Muscle layer of duodenum (tissue), 2 donors: ENCODE measurements at regions not wholly inside any gene's neighbourhood (a gene's known extent, or its start where the extent isn't known, plus 50 kb on each side); places are given as distances from the start of the nearest gene placed in this dataset.

Source experiments
- H3K27ac ChIP-seq: one replicate; pipeline ENCODE4 v1.7.0; 2013; ENCODE audit warnings: mild to moderate bottlenecking, low read length
- H3K27me3 ChIP-seq: one replicate; pipeline ENCODE4 v1.7.0; 2013; ENCODE audit warnings: low read depth, mild to moderate bottlenecking, control low read depth, low read length
- H3K36me3 ChIP-seq, 2 donors: one replicate each; pipeline ENCODE4 v1.7.0; 2013; ENCODE audit warnings: low read length in 2 of 2, control low read depth in 1 of 2, mild to moderate bottlenecking in 1 of 2; ENCODE audit not compliant: insufficient read depth in 2 of 2, control insufficient read depth in 1 of 2
- H3K4me1 ChIP-seq, 2 donors: one replicate each; pipeline ENCODE4 v1.7.0; 2013; ENCODE audit warnings: low read length in 2 of 2, mild to moderate bottlenecking in 2 of 2, control low read depth in 1 of 2, moderate library complexity in 1 of 2; ENCODE audit not compliant: insufficient read depth in 2 of 2, control insufficient read depth in 1 of 2
- H3K4me3 ChIP-seq, 2 donors: one replicate each; pipeline ENCODE4 v1.7.0; 2013; ENCODE audit warnings: low read length in 2 of 2, low read depth in 1 of 2, mild to moderate bottlenecking in 1 of 2
- H3K9me3 ChIP-seq, 2 donors: one replicate each; pipeline ENCODE4 v1.7.0; 2013; ENCODE audit warnings: low read length in 2 of 2, control low read depth in 1 of 2, mild to moderate bottlenecking in 1 of 2; ENCODE audit not compliant: control insufficient read depth in 1 of 2
- donor health status: healthy.

GRCh38 chr4:164503874-164504273, 250.1 kb upstream of the SMIM31 start:
- no peak overlapping the region for H3K4me3 ChIP-seq
- H3K9me3 ChIP-seq = no peaks in the 10 kb centered on the region
- H3K4me1 ChIP-seq = no peaks in the 10 kb centered on the region
- H3K27me3 ChIP-seq = no peaks in the 10 kb centered on the region
- no peaks in the 10 kb centered on the region for H3K36me3 ChIP-seq
- H3K27ac ChIP-seq = no peak overlapping the region

DNA sequence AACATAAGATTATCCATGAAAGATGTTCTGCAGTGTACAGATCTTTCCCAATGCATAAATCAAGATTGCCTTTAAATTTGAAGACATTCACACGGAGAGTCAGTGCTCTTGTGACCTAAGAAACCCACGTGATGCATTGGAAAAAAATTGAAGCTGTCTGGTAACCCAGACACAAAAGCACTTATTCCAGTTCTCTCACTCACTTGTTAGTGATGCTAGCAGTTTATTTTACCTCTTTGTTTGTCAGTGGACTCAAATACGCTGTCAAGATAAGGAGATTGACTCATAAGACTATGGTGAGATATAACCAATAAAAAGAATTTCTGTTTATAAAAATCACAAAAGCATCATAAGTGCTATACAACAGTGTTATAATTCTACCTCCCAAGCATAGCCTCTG, 245.8 kb upstream of the SMIM31 start:
- Histone ChIP-seq H3K4me1 (no peaks in the 10 kb centered on the region), H3K27ac (no peak overlapping the region), H3K4me3 (no peak overlapping the region), H3K9me3 (no peaks in the 10 kb centered on the region), H3K36me3 (no peaks in the 10 kb centered on the region), H3K27me3 (no peaks in the 10 kb centered on the region)

DNA sequence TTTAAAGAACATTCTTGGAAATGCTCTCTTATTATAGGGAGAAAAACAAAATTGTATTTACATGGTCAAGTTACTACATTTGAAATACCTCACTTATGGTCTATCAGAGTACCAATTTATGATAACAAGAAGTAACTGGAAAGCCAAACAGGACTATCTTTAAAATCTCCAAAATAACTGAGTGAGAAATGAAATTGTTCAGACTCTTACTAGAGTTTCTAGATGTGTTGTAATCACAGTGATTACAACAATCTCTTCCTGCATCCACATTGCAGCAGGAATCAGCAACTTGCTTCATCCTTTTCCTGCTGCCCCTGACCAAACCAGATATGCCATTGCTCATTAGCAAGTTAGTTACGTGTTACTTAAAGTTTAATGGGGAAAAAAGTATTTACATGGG, 245.2 kb upstream of the SMIM31 start:
- no peaks in the 10 kb centered on the region for H3K9me3 ChIP-seq
- H3K27me3 ChIP-seq = no peaks in the 10 kb centered on the region
- H3K27ac ChIP-seq = no peak overlapping the region
- H3K4me3 ChIP-seq = no peak overlapping the region
- no peaks in the 10 kb centered on the region for H3K36me3 ChIP-seq
- H3K4me1 ChIP-seq = no peaks in the 10 kb centered on the region

- no peaks in the 10 kb centered on the region for H3K9me3 ChIP-seq
- no peak overlapping the region for H3K4me3 ChIP-seq
- H3K36me3 ChIP-seq = no peaks in the 10 kb centered on the region
- no peak overlapping the region for H3K27ac ChIP-seq
- no peaks in the 10 kb centered on the region for H3K27me3 ChIP-seq
- H3K4me1 ChIP-seq = no peaks in the 10 kb centered on the region
Measured at GRCh38 chr4:164509951-164510350, 244.0 kb upstream of the SMIM31 start.

- Histone ChIP-seq H3K4me1 (no peaks in the 10 kb centered on the region), H3K27me3 (no peaks in the 10 kb centered on the region), H3K9me3 (no peaks in the 10 kb centered on the region), H3K27ac (no peak overlapping the region), H3K4me3 (no peak overlapping the region), H3K36me3 (no peaks in the 10 kb centered on the region)
Measured at GRCh38 chr4:164512124-164512523, 241.8 kb upstream of the SMIM31 start.

DNA sequence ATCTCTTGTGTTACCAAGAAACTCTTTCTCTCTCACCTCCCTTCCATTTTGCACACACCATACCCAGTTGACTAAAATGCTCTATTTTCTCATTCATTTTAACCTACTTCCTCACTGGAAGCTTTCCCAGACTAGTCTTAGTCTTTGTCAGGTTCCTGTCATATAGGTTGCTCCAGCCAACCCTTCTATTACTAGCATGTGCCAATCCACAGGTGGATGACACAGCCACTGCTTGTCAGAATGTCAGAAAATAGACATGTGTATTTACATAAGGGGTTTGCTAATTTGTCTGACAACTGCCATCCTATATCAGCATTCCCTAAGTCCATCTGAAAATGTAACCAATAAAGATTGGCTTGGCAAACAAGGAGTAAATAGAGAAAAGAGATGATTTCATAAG, 239.2 kb upstream of the SMIM31 start:
- Histone ChIP-seq H3K27me3 (no peaks in the 10 kb centered on the region), H3K4me3 (no peak overlapping the region), H3K36me3 (no peaks in the 10 kb centered on the region), H3K27ac (no peak overlapping the region), H3K9me3 (peaks cover 0 to 2% of the 10 kb centered on the region in 2 donors), H3K4me1 (no peaks in the 10 kb centered on the region)

DNA sequence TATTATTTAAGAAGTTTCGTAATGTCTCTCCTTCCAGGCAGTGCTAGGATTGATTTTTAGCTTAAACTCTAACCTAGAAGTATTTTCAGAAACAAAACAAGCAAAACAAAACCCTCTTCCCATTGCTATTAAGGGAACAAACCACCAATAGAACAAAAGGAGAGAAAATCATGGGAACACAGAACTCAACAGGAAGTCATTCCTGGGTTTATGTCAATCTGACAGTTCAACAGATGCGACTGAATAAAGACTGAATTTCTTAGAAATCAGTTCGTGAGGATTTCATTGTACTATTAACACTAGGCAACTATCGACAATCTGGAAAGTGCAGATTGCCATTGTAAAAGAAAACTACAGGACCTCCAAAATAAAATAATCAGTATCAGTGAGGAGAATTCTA, 229.1 kb upstream of the SMIM31 start:
- peaks cover 0 to 9% of the 10 kb centered on the region in 2 donors for H3K9me3 ChIP-seq
- H3K4me3 ChIP-seq = no peak overlapping the region
- no peaks in the 10 kb centered on the region for H3K36me3 ChIP-seq
- H3K4me1 ChIP-seq = no peaks in the 10 kb centered on the region
- no peaks in the 10 kb centered on the region for H3K27me3 ChIP-seq
- H3K27ac ChIP-seq = no peak overlapping the region

- Histone ChIP-seq H3K9me3 (peaks cover 0 to 3% of the 10 kb centered on the region in 2 donors), H3K4me3 (no peak overlapping the region), H3K27ac (no peak overlapping the region), H3K4me1 (no peaks in the 10 kb centered on the region), H3K36me3 (no peaks in the 10 kb centered on the region), H3K27me3 (no peaks in the 10 kb centered on the region)
Measured at GRCh38 chr4:164526933-164527583, 226.9 kb upstream of the SMIM31 start.

GRCh38 chr4:164529058-164529457, 224.9 kb upstream of the SMIM31 start:
- Histone ChIP-seq H3K27me3 (no peaks in the 10 kb centered on the region), H3K36me3 (no peaks in the 10 kb centered on the region), H3K4me3 (no peak overlapping the region)

GRCh38 chr4:164529486-164529885, 224.4 kb upstream of the SMIM31 start:
- H3K9me3 ChIP-seq = peaks cover 0 to 3% of the 10 kb centered on the region in 2 donors
- H3K27ac ChIP-seq = no peak overlapping the region
- no peaks in the 10 kb centered on the region for H3K36me3 ChIP-seq
- H3K4me3 ChIP-seq = no peak overlapping the region
- no peaks in the 10 kb centered on the region for H3K4me1 ChIP-seq
- no peaks in the 10 kb centered on the region for H3K27me3 ChIP-seq

More at GRCh38 chr4:164529058-164529457, 224.9 kb upstream of the SMIM31 start:
- Histone ChIP-seq H3K27ac (no peak overlapping the region), H3K4me1 (no peaks in the 10 kb centered on the region), H3K9me3 (peaks cover 0 to 3% of the 10 kb centered on the region in 2 donors)

- H3K27me3 ChIP-seq = no peaks in the 10 kb centered on the region
- H3K4me1 ChIP-seq = no peaks in the 10 kb centered on the region
- H3K27ac ChIP-seq = no peak overlapping the region
- no peaks in the 10 kb centered on the region for H3K36me3 ChIP-seq
- no peak overlapping the region for H3K4me3 ChIP-seq
- H3K9me3 ChIP-seq = peaks cover 0 to 3% of the 10 kb centered on the region in 2 donors
Measured at GRCh38 chr4:164531336-164531735, 222.6 kb upstream of the SMIM31 start.

GRCh38 chr4:164536814-164537213, 217.1 kb upstream of the SMIM31 start:
- no peak overlapping the region for H3K27ac ChIP-seq
- H3K4me1 ChIP-seq = no peaks in the 10 kb centered on the region
- H3K27me3 ChIP-seq = no peaks in the 10 kb centered on the region
- H3K36me3 ChIP-seq = no peaks in the 10 kb centered on the region
- no peak overlapping the region for H3K4me3 ChIP-seq
- peaks cover 0 to 9% of the 10 kb centered on the region in 2 donors for H3K9me3 ChIP-seq
